HG03520 (cell line): ENCODE measurements at regions not wholly inside any gene's neighbourhood (a gene's known extent, or its start where the extent isn't known, plus 50 kb on each side); places are given as distances from the start of the nearest gene placed in this dataset.

Source experiments
- ATAC-seq: cut with Tn5 transposase; IDR thresholded peaks from one replicate; pipeline ENCODE4 v1.9.1; 2021; ENCODE audit warnings: mild to moderate bottlenecking, moderate library complexity; ENCODE audit not compliant: unreplicated experiment

DNA sequence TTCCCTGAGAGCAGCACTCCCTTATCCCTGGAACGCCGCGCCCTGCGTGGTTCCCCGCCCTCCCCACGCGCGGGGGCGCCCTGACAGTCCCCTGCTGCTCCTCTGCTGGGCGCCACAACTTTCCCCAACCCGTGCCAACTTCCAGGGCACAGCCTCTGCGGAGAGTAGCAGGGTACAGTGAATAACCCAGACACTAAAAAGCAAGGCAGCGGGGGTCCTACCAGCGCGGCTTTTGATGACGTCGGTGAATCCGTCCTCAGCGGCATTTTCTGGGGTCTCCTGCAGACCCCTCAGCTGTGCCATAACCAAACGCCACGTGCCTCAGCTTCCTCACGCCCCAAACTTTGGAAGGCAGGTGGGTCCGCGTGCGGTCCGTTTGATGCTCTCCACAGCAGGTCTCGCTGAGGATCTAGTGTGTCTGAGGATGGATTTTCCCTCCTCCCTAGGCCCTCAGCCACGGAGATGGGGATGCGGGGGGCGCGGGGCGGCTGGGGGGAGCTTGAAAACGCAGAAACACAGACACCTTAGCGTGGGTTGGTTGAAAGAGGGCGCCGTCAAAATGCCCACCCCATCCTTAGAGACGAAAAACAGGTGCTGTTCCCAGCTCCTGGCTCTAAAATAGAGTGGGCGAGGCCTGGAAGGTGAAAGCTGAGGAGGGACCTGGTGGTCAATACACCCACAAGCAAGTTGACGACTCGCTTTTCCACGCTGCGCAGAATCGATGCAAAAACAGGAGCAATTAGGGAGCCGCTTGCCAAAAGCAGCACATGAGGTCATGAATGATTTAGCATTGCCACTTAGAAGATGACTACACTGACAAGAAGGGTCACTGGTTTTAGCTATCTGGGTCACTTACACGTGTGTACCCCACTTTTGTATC, 405.6 kb downstream of the FAM47A start:
- ATAC-seq, result no peak

DNA sequence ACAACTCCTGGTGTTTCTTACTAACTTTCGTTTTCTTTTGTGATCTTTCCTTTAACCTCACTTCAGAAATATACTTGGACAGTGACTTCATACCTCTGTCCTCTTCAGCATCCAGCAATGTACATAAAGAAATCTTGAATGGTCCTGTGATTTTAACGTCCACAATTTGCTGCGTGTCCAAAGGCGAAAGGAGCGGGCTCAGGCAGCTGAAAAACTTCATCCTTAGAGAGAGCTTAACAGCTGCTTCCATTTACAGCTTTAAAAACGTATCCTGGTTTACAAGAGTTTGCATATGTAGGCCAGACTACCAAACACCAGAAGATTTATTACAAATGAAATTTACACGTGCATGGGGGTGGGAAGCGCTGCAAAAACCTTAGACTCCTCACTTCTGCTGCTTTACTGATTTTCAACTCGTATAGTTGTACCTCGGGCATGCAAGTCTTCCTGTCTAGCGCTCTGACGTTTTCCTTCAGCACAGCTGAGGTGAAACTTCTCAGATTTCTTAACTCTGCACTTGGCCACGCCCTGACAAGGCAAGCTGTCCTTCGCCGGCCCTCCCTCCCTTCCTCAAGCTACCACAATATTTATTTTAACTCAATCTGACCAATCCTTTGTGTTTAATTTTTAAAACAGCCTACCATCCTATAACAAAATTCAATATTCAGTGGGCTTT, 406.4 kb downstream of the FAM47A start:
- ATAC-seq, result no peak

DNA sequence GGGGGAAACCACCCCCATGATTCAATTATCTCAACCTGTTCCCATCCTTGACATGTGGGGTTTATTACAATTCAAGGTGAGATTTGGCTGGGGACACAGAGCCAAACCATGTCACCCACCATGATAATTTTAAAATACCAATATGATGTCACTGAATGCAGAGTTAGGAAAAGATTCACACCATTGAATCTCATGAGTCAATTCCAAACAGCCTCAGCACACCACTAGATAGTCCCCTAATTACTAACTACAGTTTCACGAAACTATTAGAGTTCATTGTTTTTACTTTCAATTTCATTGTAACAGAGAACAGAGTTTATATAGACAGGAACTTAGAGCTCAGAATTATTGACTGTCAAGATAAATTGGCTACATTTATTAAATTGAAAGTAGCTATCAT, 410.2 kb downstream of the FAM47A start:
- ATAC-seq, result peak; percentile 71

DNA sequence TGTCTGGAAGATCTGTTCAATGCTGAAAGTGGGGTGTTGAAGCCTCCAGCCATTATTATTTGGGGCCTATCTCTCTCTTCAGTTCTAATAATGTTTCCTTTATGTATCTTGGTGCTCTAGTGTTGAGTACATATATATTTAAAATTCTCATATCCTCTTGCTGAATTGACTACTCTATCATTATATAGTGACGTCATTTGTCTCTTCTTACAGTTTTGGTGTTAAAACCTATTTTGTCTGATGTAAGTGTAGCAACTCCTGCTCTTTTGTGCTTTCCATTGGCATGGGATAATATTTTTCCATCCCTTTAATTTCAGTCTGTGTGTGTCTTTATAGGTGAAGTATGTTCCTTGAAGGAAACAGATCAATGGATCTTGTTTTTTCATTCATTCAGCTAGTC, 446.0 kb downstream of the FAM47A start:
- ATAC-seq, result no peak
